GM19372 (cell line): ENCODE measurements at regions not wholly inside any gene's neighbourhood (a gene's known extent, or its start where the extent isn't known, plus 50 kb on each side); places are given as distances from the start of the nearest gene placed in this dataset.

ENCODE experiments used
- ATAC-seq: cut with Tn5 transposase; IDR thresholded peaks from one replicate; pipeline ENCODE4 v1.9.1; 2021; ENCODE audit warnings: mild to moderate bottlenecking, low read depth, moderate library complexity; ENCODE audit not compliant: unreplicated experiment

GRCh38 chr3:5520237-5520636, 332.7 kb downstream of the EDEM1 start:
- ATAC-seq = no peak

- no peak for ATAC-seq
Observed at GRCh38 chr3:5523125-5523524, 335.6 kb downstream of the EDEM1 start.

GRCh38 chr3:5531039-5531438, 343.5 kb downstream of the EDEM1 start:
- ATAC-seq = no peak

- no peak for ATAC-seq
Observed at GRCh38 chr3:5531741-5532290, 344.3 kb downstream of the EDEM1 start.

- ATAC-seq = no peak
Observed at GRCh38 chr3:5540532-5540931, 353.0 kb downstream of the EDEM1 start.

- ATAC-seq = no peak
Observed at GRCh38 chr3:5542472-5542871, 355.0 kb downstream of the EDEM1 start.

- no peak for ATAC-seq
Observed at GRCh38 chr3:5543047-5543446, 355.5 kb downstream of the EDEM1 start.

GRCh38 chr3:5545719-5546118, 358.2 kb downstream of the EDEM1 start:
- ATAC-seq = no peak

GRCh38 chr3:5553203-5553602, 365.7 kb downstream of the EDEM1 start:
- no peak for ATAC-seq

GRCh38 chr3:5554245-5554747, 366.8 kb downstream of the EDEM1 start:
- no peak for ATAC-seq

- ATAC-seq = no peak
Observed at GRCh38 chr3:5560199-5560598, 372.7 kb downstream of the EDEM1 start.

- ATAC-seq = no peak
Observed at GRCh38 chr3:5563537-5564277, 376.2 kb downstream of the EDEM1 start.

GRCh38 chr3:5564278-5564666, 376.8 kb downstream of the EDEM1 start:
- ATAC-seq = no peak

GRCh38 chr3:5565026-5565425, 377.5 kb downstream of the EDEM1 start:
- no peak for ATAC-seq

- no peak for ATAC-seq
Observed at GRCh38 chr3:5567113-5567512, 379.6 kb downstream of the EDEM1 start.

GRCh38 chr3:5568451-5568850, 380.9 kb downstream of the EDEM1 start:
- ATAC-seq = no peak

- no peak for ATAC-seq
Observed at GRCh38 chr3:5569152-5569551, 381.6 kb downstream of the EDEM1 start.

GRCh38 chr3:5572168-5572567, 384.7 kb downstream of the EDEM1 start:
- ATAC-seq = no peak

- no peak for ATAC-seq
Observed at GRCh38 chr3:5576277-5577011, 388.9 kb downstream of the EDEM1 start.

- ATAC-seq = no peak
Observed at GRCh38 chr3:5579139-5579602, 391.7 kb downstream of the EDEM1 start.

GRCh38 chr3:5579946-5580345, 392.4 kb downstream of the EDEM1 start:
- no peak for ATAC-seq
